HG02642 (cell line): ENCODE measurements at regions not wholly inside any gene's neighbourhood (a gene's known extent, or its start where the extent isn't known, plus 50 kb on each side); places are given as distances from the start of the nearest gene placed in this dataset.
A peak's percentile ranks its signal among the peaks of the same experiment; 100 is the strongest.
"Not testable (repeated sequence)": the region's sequence is repeated elsewhere in the genome, so short reads cannot be mapped to it uniquely, and the experiment has no call there.

Source experiments
- ATAC-seq: cut with Tn5 transposase; IDR thresholded peaks from one replicate; pipeline ENCODE4 v1.9.1; 2021; ENCODE audit warnings: mild to moderate bottlenecking; ENCODE audit not compliant: unreplicated experiment, poor library complexity

GRCh38 chr6:18585032-18585573 lies 198.0 kb downstream of the RNF144B start:
- no peak for ATAC-seq

- no peak for ATAC-seq
These were observed 199.0 kb downstream of the RNF144B start for GRCh38 chr6:18586133-18586532.

DNA sequence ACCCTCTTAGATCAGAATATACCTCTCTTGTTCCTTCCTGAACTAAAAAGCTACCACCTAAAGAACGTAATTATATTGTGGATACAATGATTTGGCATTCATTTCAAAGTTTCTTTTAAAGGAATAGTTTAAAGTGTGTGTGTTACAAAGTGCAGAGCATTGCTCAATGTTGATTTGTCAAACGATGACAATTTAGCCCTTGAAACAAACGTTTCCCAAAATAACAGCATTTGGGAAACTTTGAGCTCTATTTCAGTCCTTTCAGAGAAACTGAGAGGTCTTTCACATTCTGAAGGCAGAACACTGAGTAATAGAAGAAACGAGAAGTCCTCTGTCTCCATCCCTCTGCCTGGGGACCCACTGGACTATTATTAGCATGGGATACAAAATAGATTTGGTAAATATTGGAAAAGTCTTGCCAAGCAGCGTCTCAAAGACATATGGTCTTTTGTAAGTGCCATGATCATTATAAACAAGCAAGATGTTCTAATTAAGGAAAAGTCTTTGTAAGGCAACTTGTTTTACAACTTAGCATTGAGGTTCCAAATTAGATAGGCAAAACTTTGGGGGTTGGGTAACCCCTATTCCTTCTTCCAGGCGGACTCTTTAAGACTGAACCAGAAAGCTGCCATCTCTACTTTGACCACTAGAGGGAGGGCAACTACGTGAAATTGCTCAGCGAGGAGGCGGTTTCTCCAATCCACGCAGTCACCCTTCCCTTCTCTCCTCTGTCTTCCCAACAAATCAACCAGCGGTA lies 208.8 kb downstream of the RNF144B start:
- ATAC-seq, result peak; percentile 83

DNA sequence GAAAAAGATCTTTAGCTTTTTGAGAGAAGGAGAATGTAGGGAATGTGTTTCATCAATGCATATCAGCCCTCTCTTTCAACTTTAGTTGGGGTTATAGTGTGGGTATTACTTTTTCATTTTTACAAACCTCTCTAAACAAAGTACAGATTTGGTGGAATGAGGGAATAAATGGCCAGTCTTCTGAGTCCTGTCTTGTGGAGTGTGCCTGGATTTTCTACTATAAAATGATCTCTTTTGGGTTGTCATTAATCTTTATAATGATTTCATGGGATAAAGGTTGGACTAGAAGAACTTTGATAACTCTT lies 209.3 kb downstream of the RNF144B start:
- no peak for ATAC-seq

DNA sequence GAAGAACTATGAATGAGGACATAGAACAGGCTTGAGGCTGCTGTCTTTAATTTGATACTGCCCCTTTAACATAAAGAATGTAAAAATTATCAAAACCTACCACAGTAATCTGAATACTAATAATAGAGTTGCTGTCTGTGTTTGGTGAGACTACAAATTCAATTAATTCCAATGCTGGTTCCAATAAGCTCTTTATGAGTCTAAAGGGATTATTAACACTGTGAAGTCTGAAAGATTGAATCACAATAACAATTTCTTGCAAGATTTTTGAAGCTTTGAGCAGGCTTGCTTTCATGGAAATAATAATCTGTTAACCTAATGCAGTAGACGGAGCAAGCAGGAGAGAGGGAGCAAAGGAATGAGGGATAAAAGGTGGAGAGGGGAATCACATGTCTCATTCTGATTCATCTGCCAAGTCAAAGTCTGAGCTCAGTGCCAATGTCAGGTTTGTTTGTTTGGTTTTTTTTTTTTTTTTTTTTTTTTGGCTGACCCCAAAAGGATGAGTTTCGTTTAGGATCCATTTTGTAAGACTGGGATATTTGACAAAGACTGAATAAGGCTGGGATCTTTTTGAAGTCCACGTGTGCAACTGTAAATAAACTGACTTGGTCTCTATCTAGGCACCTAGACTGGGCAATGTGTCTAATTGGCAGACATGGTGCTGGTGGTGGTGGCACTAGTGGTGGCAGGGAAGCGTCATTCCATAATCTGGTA lies 211.6 kb downstream of the RNF144B start:
- no peak for ATAC-seq

DNA sequence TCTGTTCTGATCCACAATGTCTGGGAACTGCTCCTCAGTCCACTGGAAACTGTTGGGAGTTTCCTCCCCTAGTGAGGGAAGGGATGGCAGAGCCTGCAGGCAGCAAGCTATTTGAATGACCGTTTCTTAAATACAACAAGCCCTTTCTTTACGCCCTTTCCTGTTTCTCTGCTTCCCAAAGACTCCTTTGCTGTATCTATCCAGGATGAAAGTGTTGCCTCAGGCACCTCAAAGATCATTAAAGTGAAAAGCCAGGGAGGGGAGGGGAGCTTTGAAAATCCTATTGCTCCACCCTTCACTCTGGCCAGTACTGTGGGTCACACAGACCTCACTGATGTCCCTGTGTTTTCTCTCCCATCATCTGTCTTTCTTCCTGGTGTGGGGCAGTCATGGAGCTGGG lies 213.1 kb downstream of the RNF144B start:
- ATAC-seq, result no peak

GRCh38 chr6:18601516-18602020 lies 214.4 kb downstream of the RNF144B start:
- ATAC-seq, result no peak

DNA sequence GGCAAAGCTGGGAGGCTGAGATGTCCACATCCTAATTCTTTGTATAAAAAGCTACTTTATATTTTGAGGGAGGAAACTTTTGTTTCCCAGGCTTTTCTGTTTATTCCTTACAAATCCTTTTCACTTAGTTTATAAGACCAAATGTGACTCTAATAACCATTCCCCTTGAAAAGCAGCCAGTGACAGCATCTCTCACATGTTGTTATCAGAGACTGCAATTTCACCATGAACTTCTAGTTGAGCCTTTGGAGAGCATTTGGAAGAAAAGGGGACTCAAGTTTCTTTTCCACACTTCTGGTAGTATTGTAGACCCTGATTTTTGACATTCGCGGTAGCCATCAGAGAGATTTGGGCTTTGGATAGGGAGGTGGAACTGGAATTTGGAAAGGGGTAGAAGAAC lies 215.8 kb downstream of the RNF144B start:
- no peak for ATAC-seq

- ATAC-seq, result no peak
These were observed 216.2 kb downstream of the RNF144B start for GRCh38 chr6:18603361-18603760.

- no peak for ATAC-seq
These were observed 218.7 kb downstream of the RNF144B start for GRCh38 chr6:18605841-18606240.

GRCh38 chr6:18609715-18610114 lies 222.6 kb downstream of the RNF144B start:
- ATAC-seq, result no peak

GRCh38 chr6:18613319-18613925 lies 226.3 kb downstream of the RNF144B start:
- ATAC-seq, result no peak

DNA sequence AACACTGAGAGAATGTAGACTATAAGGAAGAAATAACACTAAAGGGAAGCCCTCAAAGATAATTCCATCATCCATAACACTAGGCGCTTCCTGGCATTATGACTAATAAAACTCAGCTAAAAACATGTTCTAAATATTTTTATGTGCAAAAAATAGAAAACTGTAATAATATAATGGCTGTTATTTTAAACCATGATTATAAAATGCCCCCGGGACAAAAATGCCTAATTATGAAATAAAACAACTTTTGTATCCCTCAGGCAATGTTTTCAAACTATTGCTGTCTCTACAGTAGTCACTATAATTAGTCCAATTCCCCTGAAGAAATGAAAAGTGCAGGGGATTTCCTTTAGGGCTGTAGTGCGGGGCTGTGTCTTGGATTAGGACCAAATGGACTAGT lies 242.4 kb downstream of the RNF144B start:
- no peak for ATAC-seq

DNA sequence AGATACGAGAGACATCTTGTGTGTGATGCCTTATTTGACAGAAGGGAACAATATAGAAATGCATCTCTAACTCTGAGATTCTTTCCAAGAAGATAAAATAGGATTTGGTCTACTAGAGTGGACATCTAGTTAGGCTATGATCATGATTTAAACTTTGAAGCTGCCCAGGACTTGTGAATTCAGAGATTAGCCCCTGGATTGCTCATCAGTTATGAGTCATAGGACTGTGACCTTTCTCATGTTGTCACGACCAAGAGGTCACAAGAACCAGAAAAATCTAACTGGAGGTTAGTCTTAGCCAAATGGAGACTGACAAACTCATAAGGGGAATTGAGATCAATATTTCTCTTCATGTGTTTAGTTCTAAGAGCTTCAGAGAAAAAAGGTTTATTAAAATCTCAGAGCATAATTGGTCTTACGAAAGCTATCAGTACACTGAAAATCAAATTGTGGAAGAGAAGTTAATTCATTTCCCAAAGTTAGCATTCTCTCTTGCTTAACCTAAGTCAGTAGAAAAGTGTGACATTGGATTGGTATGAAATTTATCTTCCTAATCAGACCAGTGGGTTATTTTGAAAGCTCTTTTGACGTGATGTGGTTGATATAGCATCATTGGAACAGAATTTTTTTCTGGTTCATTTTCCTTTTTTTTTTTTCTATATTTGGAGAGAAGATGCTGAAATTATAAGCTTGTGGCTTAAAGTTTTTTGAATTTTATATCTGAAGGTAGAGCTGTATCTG lies 245.7 kb downstream of the RNF144B start:
- ATAC-seq, result no peak

DNA sequence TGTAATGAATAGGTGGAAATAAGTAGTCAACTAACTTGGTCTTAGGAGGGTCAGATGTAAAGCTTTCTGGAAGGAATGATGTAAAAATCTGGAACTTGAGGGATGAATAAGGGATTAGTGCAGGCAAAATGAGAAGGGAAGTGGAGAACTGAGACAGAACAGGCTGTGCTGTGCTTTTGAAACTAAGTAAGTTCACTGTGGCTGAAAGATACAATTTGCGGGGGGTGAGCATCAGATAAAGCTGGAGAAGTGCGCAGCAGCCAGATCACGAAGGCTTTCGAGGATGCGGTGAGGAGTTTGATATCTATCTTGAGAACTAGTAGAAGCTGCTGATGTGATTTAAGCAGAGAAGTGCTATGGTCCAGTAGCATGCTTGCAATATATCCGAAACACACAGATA lies 247.8 kb downstream of the RNF144B start:
- ATAC-seq, result no peak

DNA sequence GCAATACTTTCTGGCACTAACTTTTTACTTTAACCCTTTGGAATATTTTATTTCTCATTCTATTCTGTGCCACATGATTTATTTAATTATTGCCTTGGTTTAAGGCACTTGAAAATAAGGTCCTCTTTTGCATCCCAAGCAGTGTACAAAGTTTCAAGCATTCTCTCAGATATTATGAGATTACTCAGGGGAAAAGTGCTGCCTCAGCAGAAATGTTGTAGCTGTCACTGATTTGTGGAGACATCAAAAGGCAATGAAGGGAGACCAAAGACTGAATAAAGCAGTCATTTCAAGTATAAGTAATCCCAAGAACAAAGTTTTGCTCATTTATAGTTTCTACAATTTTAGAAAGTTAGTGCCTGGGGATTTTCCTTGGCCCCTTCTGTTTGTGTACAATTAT lies 253.0 kb downstream of the RNF144B start:
- ATAC-seq, result no peak

DNA sequence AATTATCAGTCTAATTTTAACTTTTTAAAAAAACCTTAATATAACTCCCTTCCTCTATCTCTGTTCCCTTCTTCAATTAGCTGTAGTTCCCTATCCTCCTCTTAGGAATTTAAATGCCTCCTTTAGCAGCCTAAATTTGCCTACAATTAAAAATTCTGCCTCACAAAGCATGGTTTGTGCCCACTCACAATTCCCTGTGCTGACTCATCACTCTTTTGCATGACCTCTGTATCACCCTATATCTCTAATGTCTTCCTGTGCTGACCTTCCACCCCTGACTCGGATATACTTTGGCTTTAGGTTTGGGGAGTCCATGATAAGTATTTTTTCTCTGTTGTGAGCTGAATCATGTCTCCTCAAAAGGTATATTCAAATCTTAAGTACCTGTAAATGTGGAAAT lies 253.6 kb downstream of the RNF144B start:
- ATAC-seq, result no peak

DNA sequence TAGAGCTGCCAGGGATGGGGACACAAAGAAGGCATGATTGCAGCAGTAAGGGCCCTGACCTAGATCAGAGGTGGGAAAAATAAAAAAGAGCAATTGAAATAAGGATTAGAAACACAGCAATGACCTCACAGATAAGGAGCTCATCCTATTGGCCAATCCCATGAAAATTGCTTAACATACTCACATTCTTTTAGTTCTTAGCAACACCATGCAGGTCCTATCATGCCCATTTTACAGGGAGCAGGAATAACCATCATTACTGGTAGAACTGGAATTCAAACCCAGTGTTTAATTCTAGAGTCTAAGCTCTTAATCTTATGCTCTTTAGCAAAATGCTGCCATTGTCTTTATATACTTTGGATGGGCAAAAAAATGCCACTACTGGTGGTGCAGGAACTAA lies 267.7 kb downstream of the RNF144B start:
- ATAC-seq, result no peak

- ATAC-seq, result no peak
These were observed 269.4 kb downstream of the RNF144B start for GRCh38 chr6:18656506-18656905.

- not testable (repeated sequence) for ATAC-seq
These were observed 272.8 kb downstream of the RNF144B start for GRCh38 chr6:18659994-18660393.

DNA sequence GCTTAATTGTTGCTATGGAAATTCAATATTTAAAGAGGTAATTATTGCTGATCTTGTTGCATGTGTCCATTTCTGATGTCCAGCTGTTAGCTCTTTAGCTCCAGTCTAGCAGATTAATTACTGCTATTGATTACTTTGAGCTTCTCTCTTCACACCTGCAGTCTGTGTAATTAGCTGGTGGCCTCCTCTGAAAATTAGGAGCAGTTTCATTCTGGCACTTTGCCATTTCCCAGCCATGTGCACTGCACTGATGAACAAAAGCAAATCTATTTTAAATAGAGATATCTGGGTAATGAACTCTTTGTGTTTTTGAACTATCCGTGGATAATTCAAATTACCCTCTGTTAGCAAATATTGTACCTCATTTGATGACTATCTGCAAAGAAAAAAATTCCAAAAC lies 275.9 kb downstream of the RNF144B start:
- ATAC-seq, result no peak
